ENCODE measurements at regions not wholly inside any gene's neighbourhood (a gene's known extent, or its start where the extent isn't known, plus 50 kb on each side); places are given as distances from the start of the nearest gene placed in this dataset.

DNA sequence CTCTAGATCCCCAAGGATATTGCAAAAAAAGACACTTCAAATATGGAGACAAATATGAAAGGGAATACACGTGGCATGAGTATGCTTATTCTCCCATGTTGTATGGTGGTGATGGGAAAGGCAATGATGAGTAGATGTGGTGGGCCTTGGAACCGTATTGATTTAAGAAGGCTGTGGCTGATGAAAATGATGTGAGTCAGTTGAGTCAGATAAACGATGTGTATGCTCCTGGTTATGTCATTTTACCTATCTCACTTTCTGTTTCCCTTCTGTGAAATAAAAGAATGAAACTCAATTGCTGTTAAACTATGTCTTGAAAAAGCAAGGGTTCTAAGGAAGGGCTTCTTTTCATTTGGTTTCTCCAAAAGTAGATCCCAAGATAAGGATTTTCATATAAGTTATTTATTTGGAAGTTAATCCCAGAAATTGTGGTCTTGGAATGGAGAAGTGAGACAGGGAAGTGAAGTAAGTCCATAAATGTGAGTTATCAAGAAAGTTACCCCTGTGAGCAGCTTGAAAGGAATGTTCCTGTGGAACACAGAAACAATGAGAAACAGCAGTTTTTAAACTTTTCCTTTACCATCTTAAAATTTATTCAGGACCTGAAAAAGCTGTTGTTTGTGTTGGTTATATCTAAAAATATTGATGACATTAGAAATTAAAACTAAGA lies 292.0 kb downstream of the DUSP10 start:
- Mint-ChIP-seq H3K4me3 (no peak overlapping the region), H3K4me1 (no peaks in the 10 kb centered on the region), H3K27ac (no peak overlapping the region), H3K9me3 (peaks cover 0 to 6% (median 3%) of the 10 kb centered on the region in 7 donors), H3K27me3 (ENCODE audit: low read depth in 3 of 3) (peaks cover 0 to 2% (median 0%) of the 10 kb centered on the region in 3 donors), H3K36me3 (no peaks in the 10 kb centered on the region)
- H3K9ac ChIP-seq (ENCODE audit: insufficient read depth, low read length, poor library complexity, severe bottlenecking): no peak overlapping the region
- H3K4me3 ChIP-seq (replicated peaks in 1 of 3; ENCODE audit: low read depth in 2 of 3, low read length in 3 of 3): no peak overlapping the region
- H4K20me1 ChIP-seq (ENCODE audit: insufficient read depth, low read length): no peaks in the 10 kb centered on the region
- no peak overlapping the region for H3K27ac ChIP-seq (ENCODE audit: low read depth in 1 of 2, low read length in 2 of 2)
- H3K4me2 ChIP-seq (replicated peaks; ENCODE audit: extremely low read depth, low read length, poor library complexity, severe bottlenecking): no peak overlapping the region
- peaks cover 0 to 6% of the 10 kb centered on the region in 2 donors for H3K9me3 ChIP-seq (replicated peaks in 1 of 2; ENCODE audit: control insufficient read depth in 1 of 2, insufficient read depth in 1 of 2, low read length in 2 of 2)
- no peak overlapping the region for H2AFZ ChIP-seq (ENCODE audit: insufficient read depth, low read depth, low read length, poor library complexity, severe bottlenecking)
- H3K36me3 ChIP-seq (replicated peaks in 1 of 2; ENCODE audit: control insufficient read depth in 1 of 2, insufficient read depth in 2 of 2, low read length in 2 of 2): no peaks in the 10 kb centered on the region
- no peaks in the 10 kb centered on the region for H3K79me2 ChIP-seq (ENCODE audit: insufficient read depth, low read length)
- DNase-seq: no peak
- no peaks in the 10 kb centered on the region for H3K27me3 ChIP-seq (ENCODE audit: control insufficient read depth in 2 of 2, insufficient read depth in 2 of 2, low read length in 2 of 2)
- H3K4me1 ChIP-seq (ENCODE audit: control insufficient read depth in 1 of 2, insufficient read depth in 2 of 2, low read length in 2 of 2): no peaks in the 10 kb centered on the region
- TF ChIP-seq, protein P1, sequence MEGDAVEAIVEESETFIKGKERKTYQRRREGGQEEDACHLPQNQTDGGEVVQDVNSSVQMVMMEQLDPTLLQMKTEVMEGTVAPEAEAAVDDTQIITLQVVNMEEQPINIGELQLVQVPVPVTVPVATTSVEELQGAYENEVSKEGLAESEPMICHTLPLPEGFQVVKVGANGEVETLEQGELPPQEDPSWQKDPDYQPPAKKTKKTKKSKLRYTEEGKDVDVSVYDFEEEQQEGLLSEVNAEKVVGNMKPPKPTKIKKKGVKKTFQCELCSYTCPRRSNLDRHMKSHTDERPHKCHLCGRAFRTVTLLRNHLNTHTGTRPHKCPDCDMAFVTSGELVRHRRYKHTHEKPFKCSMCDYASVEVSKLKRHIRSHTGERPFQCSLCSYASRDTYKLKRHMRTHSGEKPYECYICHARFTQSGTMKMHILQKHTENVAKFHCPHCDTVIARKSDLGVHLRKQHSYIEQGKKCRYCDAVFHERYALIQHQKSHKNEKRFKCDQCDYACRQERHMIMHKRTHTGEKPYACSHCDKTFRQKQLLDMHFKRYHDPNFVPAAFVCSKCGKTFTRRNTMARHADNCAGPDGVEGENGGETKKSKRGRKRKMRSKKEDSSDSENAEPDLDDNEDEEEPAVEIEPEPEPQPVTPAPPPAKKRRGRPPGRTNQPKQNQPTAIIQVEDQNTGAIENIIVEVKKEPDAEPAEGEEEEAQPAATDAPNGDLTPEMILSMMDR (IDR thresholded peaks at IDR 0.05): no peak
- intact Hi-C loops (cut with micrococcal nuclease): loop anchor here in 1 of 2 donors (10.0 kb wide), 1 partner anchor 355 kb away; no protein-coding TSS in a partner anchor
- whole genome bisulfite sequencing (ENCODE audit: insufficient coverage): no CpG with 5 or more reads among the region's 3 CpGs

DNA sequence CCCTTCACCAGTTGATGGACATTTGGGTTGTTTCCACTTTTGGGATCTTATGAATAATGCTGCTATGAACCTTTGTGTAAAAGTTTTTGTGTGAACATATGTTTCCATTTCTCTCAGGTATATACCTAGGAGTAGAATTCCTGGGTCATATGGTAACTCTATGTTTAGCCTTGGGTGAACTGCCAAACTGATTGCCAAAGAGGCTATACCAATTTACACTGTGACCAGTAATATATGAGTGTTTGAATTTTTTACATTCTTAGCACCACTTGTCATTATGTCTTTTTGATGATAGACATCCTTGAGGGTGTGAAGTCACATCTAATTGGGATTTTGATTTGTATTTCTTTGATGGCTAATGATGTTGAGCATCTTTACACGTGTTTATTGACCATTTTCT lies 290.1 kb downstream of the DUSP10 start:
- no CpG with 5 or more reads among the region's 1 CpG for WGBS (ENCODE audit: insufficient coverage)
- Histone ChIP-seq H2AFZ (ENCODE audit: insufficient read depth, low read depth, low read length, poor library complexity, severe bottlenecking) (no peak overlapping the region), H3K4me1 (ENCODE audit: control insufficient read depth in 1 of 2, insufficient read depth in 2 of 2, low read length in 2 of 2) (no peaks in the 10 kb centered on the region), H3K9me3 (replicated peaks in 1 of 2; ENCODE audit: control insufficient read depth in 1 of 2, insufficient read depth in 1 of 2, low read length in 2 of 2) (peaks cover 0 to 6% of the 10 kb centered on the region in 2 donors), H3K4me3 (replicated peaks in 1 of 3; ENCODE audit: low read depth in 2 of 3, low read length in 3 of 3) (no peak overlapping the region), H3K4me2 (replicated peaks; ENCODE audit: extremely low read depth, low read length, poor library complexity, severe bottlenecking) (no peak overlapping the region), H3K36me3 (replicated peaks in 1 of 2; ENCODE audit: control insufficient read depth in 1 of 2, insufficient read depth in 2 of 2, low read length in 2 of 2) (no peaks in the 10 kb centered on the region), H3K27me3 (ENCODE audit: control insufficient read depth in 2 of 2, insufficient read depth in 2 of 2, low read length in 2 of 2) (no peaks in the 10 kb centered on the region), H3K79me2 (ENCODE audit: insufficient read depth, low read length) (no peaks in the 10 kb centered on the region), H3K27ac (ENCODE audit: low read depth in 1 of 2, low read length in 2 of 2) (no peak overlapping the region), H3K9ac (ENCODE audit: insufficient read depth, low read length, poor library complexity, severe bottlenecking) (no peak overlapping the region), H4K20me1 (ENCODE audit: insufficient read depth, low read length) (no peaks in the 10 kb centered on the region)
- Mint-ChIP-seq H3K4me3 (no peak overlapping the region), H3K27ac (no peak overlapping the region), H3K27me3 (ENCODE audit: low read depth in 3 of 3) (peaks cover 0 to 2% (median 0%) of the 10 kb centered on the region in 3 donors), H3K9me3 (peaks cover 0 to 6% (median 3%) of the 10 kb centered on the region in 7 donors), H3K4me1 (no peaks in the 10 kb centered on the region), H3K36me3 (no peaks in the 10 kb centered on the region)
- TF ChIP-seq, protein P1 (IDR thresholded peaks at IDR 0.05): no peak
- intact Hi-C loops (cut with micrococcal nuclease): no loop called here
- no peak for DNase-seq

All from CD14-positive monocyte (primary cell).